HEK293 (cell line): ENCODE measurements at regions not wholly inside any gene's neighbourhood (a gene's known extent, or its start where the extent isn't known, plus 50 kb on each side); places are given as distances from the start of the nearest gene placed in this dataset.

Experiments
- PRDM4 ChIP-seq: fragments of 450-650 bp; formaldehyde crosslinking; IDR thresholded peaks from 2 replicates; pipeline ENCODE4 v1.5.1; 2017; ENCODE audit warnings: missing biosample characterization, missing genetic modification characterization
- ZBTB20 ChIP-seq: fragments of 450-650 bp; formaldehyde crosslinking; IDR thresholded peaks from 2 replicates; pipeline ENCODE4 v1.5.1; 2016; ENCODE audit warnings: missing biosample characterization, missing genetic modification characterization
- ZEB2 ChIP-seq: fragments of 450-650 bp; formaldehyde crosslinking; IDR thresholded peaks from 2 replicates; pipeline ENCODE4 v1.5.1; 2016; ENCODE audit warnings: missing biosample characterization, missing genetic modification characterization
- ZNF121 ChIP-seq: fragments of 450-650 bp; formaldehyde crosslinking; IDR thresholded peaks from 2 replicates; pipeline ENCODE4 v1.5.1; 2016; ENCODE audit warnings: missing biosample characterization, missing genetic modification characterization
- ZNF311 ChIP-seq: fragments of 450-650 bp; formaldehyde crosslinking; IDR thresholded peaks from 2 replicates; pipeline ENCODE4 v1.5.1; 2017; ENCODE audit warnings: missing biosample characterization, missing genetic modification characterization, borderline replicate concordance
- ZNF501 ChIP-seq: fragments of 450-650 bp; formaldehyde crosslinking; IDR thresholded peaks from 2 replicates; pipeline ENCODE4 v1.5.1; 2016; ENCODE audit warnings: missing biosample characterization, missing genetic modification characterization
- ZNF768 ChIP-seq: fragments of 450-650 bp; formaldehyde crosslinking; IDR thresholded peaks from 2 replicates; pipeline ENCODE4 v1.5.1; 2018; ENCODE audit warnings: missing biosample characterization, mild to moderate bottlenecking, missing genetic modification characterization
- ZNF776 ChIP-seq: fragments of 450-650 bp; formaldehyde crosslinking; IDR thresholded peaks from 2 replicates; pipeline ENCODE4 v1.5.0; 2017; ENCODE audit warnings: missing biosample characterization, missing genetic modification characterization, borderline replicate concordance
- ZSCAN23 ChIP-seq: fragments of 450-650 bp; formaldehyde crosslinking; IDR thresholded peaks from 2 replicates; pipeline ENCODE4 v1.5.1; 2016; ENCODE audit warnings: missing biosample characterization, missing genetic modification characterization
- TF ChIP-seq, protein P1 (sequence below): fragments of 450-650 bp; formaldehyde crosslinking; IDR thresholded peaks from 2 replicates; pipeline ENCODE4 v1.5.1; 2016; ENCODE audit warnings: missing biosample characterization, missing genetic modification characterization
- TF ChIP-seq, protein P2 (sequence below): fragments of 450-650 bp; formaldehyde crosslinking; IDR thresholded peaks from 2 replicates; pipeline ENCODE4; 2016; ENCODE audit warnings: missing biosample characterization, missing genetic modification characterization
- TF ChIP-seq, protein P3 (sequence below): fragments of 450-650 bp; formaldehyde crosslinking; IDR thresholded peaks from 2 replicates; pipeline ENCODE4 v1.5.1; 2016; ENCODE audit warnings: missing biosample characterization, missing genetic modification characterization
- TF ChIP-seq, protein P4 (sequence below): fragments of 450-650 bp; formaldehyde crosslinking; IDR thresholded peaks from 2 replicates; pipeline ENCODE4 v1.5.1; 2016; ENCODE audit warnings: missing biosample characterization, missing genetic modification characterization

GRCh38 chr12:107976331-107976730 is 152.8 kb upstream of the WSCD2 start:
- TF ChIP-seq PRDM4, result no peak
- TF ChIP-seq, protein P1, sequence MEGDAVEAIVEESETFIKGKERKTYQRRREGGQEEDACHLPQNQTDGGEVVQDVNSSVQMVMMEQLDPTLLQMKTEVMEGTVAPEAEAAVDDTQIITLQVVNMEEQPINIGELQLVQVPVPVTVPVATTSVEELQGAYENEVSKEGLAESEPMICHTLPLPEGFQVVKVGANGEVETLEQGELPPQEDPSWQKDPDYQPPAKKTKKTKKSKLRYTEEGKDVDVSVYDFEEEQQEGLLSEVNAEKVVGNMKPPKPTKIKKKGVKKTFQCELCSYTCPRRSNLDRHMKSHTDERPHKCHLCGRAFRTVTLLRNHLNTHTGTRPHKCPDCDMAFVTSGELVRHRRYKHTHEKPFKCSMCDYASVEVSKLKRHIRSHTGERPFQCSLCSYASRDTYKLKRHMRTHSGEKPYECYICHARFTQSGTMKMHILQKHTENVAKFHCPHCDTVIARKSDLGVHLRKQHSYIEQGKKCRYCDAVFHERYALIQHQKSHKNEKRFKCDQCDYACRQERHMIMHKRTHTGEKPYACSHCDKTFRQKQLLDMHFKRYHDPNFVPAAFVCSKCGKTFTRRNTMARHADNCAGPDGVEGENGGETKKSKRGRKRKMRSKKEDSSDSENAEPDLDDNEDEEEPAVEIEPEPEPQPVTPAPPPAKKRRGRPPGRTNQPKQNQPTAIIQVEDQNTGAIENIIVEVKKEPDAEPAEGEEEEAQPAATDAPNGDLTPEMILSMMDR, result no peak
- TF ChIP-seq ZNF501, result no peak
- TF ChIP-seq ZNF311 (tag by site-specific recombination), result no peak
- TF ChIP-seq ZNF121 (tag by site-specific recombination), result no peak
- TF ChIP-seq, protein P2, sequence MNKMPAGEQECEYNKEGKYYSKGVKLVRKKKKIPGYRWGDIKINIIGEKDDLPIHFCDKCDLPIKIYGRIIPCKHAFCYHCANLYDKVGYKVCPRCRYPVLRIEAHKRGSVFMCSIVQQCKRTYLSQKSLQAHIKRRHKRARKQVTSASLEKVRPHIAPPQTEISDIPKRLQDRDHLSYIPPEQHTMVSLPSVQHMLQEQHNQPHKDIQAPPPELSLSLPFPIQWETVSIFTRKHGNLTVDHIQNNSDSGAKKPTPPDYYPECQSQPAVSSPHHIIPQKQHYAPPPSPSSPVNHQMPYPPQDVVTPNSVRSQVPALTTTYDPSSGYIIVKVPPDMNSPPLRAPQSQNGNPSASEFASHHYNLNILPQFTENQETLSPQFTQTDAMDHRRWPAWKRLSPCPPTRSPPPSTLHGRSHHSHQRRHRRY (tag by site-specific recombination), result no peak
- TF ChIP-seq ZEB2 (tag by site-specific recombination), result no peak
- no peak for TF ChIP-seq ZNF768 (tag by site-specific recombination)
- TF ChIP-seq, protein P3, sequence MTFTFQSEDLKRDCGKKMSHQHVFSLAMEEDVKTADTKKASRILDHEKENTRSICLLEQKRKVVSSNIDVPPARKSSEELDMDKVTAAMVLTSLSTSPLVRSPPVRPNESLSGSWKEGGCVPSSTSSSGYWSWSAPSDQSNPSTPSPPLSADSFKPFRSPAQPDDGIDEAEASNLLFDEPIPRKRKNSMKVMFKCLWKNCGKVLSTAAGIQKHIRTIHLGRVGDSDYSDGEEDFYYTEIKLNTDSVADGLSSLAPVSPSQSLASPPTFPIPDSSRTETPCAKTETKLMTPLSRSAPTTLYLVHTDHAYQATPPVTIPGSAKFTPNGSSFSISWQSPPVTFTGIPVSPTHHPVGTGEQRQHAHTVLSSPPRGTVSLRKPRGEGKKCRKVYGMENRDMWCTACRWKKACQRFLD (tag by site-specific recombination), result no peak
- TF ChIP-seq ZBTB20 (tag by site-specific recombination), result no peak
- no peak for TF ChIP-seq ZSCAN23 (tag by site-specific recombination)
- no peak for TF ChIP-seq ZNF776 (tag by site-specific recombination)
- TF ChIP-seq, protein P4, sequence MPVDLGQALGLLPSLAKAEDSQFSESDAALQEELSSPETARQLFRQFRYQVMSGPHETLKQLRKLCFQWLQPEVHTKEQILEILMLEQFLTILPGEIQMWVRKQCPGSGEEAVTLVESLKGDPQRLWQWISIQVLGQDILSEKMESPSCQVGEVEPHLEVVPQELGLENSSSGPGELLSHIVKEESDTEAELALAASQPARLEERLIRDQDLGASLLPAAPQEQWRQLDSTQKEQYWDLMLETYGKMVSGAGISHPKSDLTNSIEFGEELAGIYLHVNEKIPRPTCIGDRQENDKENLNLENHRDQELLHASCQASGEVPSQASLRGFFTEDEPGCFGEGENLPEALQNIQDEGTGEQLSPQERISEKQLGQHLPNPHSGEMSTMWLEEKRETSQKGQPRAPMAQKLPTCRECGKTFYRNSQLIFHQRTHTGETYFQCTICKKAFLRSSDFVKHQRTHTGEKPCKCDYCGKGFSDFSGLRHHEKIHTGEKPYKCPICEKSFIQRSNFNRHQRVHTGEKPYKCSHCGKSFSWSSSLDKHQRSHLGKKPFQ (tag by site-specific recombination), result no peak
